Cardiac fibroblast (primary cell): ENCODE measurements at regions not wholly inside any gene's neighbourhood (a gene's known extent, or its start where the extent isn't known, plus 50 kb on each side); places are given as distances from the start of the nearest gene placed in this dataset.
"Not testable (repeated sequence)": the region's sequence is repeated elsewhere in the genome, so short reads cannot be mapped to it uniquely, and the experiment has no call there.

Experiments used
- DNase-seq, 2 donors: peaks; one replicate each; pipeline versions ENCODE4 v3.0.0 to v3.0.0-alpha.2; 2010; ENCODE audit warnings: low read depth in 2 of 2
- H3K4me3 ChIP-seq, 2 donors: replicated peaks in 1 of 2; 1 replicate in 1 of 2; 2 replicates in 1 of 2; pipeline ENCODE4 v1.5.1; 2011; ENCODE audit warnings: low read depth in 2 of 2, low read length in 2 of 2, mild to moderate bottlenecking in 2 of 2, moderate library complexity in 1 of 2
- TF ChIP-seq, protein P1 (sequence below): IDR thresholded peaks from one replicate; pipeline ENCODE4 v1.5.1; 2011; ENCODE audit warnings: low read depth, mild to moderate bottlenecking, low read length, inconsistent platforms

DNA sequence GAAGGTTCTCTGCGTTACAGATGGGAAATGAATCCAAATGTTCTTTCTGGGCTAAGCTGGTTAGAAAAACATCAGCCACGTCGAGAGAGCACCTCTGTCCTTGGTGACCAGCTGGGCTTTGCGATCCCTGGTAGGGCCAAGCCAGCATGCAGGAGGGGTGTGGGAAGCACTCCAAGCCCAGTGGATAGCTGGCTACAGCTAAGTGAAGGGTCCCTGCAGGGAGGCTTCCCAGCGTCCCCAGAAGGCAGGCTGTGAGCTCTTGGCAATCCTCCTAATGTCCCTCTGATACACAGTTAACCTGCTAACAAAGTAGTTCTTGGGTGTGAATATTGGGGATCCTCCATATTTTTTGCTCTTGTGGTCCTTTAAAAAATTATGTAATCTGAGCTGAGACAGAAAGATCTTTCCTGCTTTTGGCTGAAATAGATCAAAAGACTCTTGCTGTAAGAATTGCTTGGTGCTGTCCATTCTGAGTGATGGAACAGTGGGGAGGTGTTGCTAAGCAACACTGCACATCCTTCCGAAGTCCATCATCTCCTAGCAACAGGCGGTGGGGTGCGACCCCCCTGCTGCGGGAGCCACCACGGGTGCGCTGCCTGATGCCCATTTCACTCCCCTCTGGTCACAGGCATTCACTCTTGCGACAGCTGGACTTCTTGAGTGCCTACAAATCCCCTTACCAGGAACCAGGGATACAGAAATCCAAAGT is 88.5 kb upstream of the UXS1 start:
- DNase-seq = no peak
- TF ChIP-seq, protein P1, sequence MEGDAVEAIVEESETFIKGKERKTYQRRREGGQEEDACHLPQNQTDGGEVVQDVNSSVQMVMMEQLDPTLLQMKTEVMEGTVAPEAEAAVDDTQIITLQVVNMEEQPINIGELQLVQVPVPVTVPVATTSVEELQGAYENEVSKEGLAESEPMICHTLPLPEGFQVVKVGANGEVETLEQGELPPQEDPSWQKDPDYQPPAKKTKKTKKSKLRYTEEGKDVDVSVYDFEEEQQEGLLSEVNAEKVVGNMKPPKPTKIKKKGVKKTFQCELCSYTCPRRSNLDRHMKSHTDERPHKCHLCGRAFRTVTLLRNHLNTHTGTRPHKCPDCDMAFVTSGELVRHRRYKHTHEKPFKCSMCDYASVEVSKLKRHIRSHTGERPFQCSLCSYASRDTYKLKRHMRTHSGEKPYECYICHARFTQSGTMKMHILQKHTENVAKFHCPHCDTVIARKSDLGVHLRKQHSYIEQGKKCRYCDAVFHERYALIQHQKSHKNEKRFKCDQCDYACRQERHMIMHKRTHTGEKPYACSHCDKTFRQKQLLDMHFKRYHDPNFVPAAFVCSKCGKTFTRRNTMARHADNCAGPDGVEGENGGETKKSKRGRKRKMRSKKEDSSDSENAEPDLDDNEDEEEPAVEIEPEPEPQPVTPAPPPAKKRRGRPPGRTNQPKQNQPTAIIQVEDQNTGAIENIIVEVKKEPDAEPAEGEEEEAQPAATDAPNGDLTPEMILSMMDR = no peak
- H3K4me3 ChIP-seq = no peak overlapping the region

DNA sequence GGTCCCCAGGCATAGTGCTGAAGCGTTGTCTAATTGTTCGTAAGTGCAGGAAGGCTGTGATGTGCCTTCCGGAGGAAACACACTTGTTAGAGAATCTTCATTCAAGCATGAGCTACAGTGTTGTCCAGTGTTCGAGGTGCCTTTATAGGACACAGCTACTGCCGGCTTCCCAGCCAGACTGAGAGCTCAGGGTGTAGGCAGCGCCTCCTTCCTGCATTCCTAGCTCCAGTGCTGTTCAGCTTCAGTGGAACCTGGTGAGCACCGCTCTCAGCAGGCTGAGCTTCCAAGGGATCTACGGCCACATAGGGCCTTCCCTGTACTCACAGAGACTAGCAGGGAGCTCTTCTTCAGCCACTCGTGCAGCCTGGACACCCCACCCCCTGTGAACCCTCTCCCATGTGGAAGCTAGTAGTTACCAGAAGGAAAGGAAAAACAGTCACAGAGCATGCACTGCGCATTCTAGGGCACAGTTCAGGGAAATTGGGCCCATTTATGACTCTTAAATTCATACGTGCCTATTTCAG is 87.9 kb upstream of the UXS1 start:
- DNase-seq, H3K4me3 ChIP-seq: not testable (repeated sequence)

DNA sequence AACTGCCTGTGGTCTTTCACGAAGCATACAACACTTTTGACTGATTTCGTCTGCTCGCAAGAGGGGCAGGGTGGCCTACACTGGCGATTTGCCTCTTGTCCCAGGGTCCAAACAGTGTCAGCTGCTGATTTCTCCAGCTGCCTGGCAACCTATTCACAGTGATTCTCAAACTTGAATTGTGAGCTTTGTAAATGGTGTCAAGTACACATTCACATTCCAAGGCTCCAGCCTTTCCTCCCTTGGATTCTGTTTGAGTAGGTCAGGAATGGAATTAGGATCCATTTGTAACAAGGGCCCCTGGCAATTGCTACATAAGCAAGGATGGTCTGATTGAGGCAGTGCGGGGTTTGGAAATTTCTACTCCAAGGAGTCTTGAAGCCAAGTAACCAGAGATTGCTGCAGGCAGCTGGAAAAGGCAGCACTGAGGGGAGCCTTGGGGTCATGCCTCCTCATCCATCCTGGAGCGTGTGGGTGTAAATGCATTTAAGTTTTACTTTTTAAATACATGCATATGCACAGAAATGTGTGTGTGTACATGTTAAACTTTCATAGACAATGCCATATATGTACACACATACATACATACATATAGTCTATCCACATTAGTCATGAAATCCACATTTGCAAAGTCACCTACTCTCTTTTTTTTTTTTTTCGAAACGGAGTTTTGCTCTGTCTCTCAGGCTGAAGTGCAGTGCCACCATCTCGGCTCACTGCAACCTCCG is 86.8 kb upstream of the UXS1 start:
- no peak overlapping the region for H3K4me3 ChIP-seq
- DNase-seq = no peak
- TF ChIP-seq, protein P1 = no peak

DNA sequence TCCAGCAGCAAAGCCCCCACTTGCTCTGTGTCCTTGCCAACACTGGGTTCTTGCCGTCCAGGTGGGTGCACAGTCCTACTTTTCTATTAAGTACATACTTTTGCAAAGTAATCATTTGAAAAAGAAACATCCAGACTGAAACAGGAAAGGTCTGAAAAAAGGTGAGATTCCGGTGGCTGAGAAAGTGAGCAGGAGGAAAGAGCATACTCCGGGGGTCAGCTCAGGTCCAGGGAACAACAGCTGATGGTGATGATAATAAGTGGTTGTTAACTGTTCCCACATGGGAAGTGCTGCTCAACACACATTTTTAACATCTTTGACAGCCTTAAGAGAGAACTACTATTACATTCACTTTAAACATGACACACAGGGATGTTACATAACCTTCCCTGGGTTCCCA is 86.1 kb upstream of the UXS1 start:
- no peak overlapping the region for H3K4me3 ChIP-seq
- DNase-seq = no peak
- TF ChIP-seq, protein P1 = no peak

DNA sequence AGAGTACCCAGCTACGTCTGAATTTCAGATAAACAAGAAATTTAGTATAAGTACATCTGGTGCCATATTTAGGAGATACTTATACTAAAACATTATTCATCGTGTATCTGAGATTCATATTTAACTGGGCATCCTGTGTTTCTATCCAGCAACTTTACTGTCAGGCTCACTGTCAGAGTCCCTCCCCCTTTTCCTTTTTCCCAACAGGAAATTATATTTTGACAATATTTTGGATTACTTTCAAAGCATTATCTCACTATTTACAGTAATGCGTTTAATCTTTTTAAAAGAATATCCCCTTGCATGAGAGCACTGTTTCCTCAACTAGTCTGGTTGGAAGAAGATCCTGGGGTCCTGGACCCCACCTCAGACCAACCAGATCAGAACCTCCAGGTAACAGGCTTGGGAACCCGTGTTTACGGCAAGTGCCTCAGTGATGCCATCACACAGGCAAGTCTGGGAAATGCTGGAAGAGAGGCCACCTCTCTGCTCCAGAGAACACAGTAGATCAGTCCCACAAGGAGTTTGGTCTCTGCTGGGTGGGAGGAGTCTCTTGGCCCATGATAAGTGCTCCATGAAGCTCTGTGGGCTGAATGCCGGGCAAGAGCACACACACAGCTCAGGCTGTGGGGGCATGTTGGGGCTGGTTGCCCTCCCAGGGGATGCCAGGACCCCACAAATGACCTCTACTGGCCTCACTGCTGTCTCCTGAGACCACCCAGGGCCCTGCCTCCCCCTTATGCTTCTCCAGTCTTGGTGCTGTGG is 84.2 kb upstream of the UXS1 start:
- TF ChIP-seq, protein P1 = no peak
- no peak for DNase-seq
- H3K4me3 ChIP-seq = no peak overlapping the region

DNA sequence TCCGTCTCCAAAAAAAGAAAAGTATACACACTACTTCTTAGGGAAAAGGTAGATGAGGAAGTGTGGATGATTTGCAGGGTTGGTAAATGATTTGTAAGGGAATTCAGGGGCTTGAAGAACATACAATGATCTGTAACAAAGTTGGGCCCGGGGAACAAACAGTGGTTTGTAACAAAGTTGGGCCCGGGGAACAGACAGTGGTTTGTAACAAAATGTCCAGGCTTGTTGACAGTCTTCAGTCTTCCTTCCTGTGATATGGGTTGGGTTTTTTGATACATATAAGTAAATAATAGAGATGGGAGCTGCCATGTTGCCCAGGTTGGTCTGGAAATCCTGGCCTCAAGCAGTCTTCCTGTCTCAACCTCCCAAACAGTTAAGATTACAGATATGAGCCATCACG is 83.3 kb upstream of the UXS1 start:
- TF ChIP-seq, protein P1 = no peak
- no peak for DNase-seq
- no peak overlapping the region for H3K4me3 ChIP-seq

DNA sequence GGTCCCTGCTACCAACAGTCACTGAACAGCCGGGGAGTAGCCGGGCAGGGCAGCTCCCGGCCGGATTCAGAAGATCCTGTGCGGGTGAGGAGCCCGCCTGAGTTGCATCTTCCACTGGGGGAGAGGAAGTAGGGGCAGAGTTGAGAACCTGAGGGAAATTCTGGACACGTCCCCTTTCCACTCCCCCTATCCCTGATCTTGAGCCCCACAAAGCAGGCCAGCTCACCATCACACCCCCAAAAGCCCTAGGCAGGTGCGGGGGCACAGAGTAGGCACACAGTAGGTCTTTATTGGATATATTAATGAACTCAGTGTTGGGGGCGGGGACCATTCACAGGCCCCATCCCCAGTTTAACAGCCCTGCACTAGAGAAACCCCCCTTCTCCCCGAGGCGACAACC is 81.9 kb upstream of the UXS1 start:
- H3K4me3 ChIP-seq = no peak overlapping the region
- TF ChIP-seq, protein P1 = no peak
- no peak for DNase-seq
